Activated effector memory CD4-positive, alpha-beta T cell treated with anti-CD3 and anti-CD28 coated beads, Interleukin-2, amount 50 U/mL, for 16 hours (primary cell): ENCODE measurements at regions not wholly inside any gene's neighbourhood (a gene's known extent, or its start where the extent isn't known, plus 50 kb on each side); places are given as distances from the start of the nearest gene placed in this dataset.

ENCODE experiments used
- DNase-seq: peaks from one replicate; pipeline ENCODE4 v3.0.0-alpha.2; 2020

GRCh38 chr13:68390987-68391386 is 1160.9 kb upstream of the PCDH9 start:
- no peak for DNase-seq

GRCh38 chr13:68386808-68387207 is 1156.7 kb upstream of the PCDH9 start:
- DNase-seq: no peak

- DNase-seq: no peak
These were observed 1150.2 kb upstream of the PCDH9 start for GRCh38 chr13:68380041-68380973.

DNA sequence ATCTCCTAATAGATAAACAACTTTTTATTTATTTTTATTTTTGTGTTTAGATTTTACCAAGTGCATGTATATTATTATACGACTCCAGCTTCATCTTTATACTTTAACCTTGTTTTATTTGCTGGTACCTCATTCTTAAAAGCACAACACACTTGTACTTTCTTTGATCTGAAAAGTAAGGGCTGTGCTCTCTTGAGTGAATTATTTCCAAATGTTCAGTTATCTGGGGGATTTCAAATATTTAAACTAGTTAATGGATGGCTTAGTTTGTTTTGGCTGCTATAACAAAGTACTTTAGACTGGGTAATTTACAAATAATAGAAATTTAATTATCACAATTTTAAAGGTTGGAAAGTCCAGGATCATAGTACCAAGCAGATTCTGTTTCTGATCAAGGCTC is 1148.2 kb upstream of the PCDH9 start:
- DNase-seq: no peak

DNA sequence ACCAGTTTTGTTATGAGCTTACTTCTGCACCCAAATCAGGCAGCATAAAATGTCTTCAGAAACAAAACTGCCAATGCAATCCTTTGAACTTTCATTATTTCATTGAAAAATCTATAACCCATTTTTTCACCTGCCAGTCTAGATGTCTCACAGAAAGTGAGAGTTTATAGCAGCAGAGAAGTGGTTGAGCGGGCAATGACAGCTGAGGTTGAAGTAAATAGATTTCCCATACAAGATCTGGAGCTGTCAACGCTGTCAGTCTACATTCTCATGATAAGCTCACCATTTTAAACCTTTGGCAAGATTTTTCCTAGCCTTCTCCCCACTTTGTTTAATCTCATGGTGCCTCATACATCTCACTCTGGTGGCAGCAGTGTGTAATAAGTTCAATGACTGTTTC is 1144.9 kb upstream of the PCDH9 start:
- no peak for DNase-seq

- no peak for DNase-seq
These were observed 1139.6 kb upstream of the PCDH9 start for GRCh38 chr13:68369739-68370138.

GRCh38 chr13:68368922-68369321 is 1138.8 kb upstream of the PCDH9 start:
- DNase-seq: no peak

GRCh38 chr13:68359105-68359504 is 1129.0 kb upstream of the PCDH9 start:
- no peak for DNase-seq

GRCh38 chr13:68358294-68358705 is 1128.2 kb upstream of the PCDH9 start:
- DNase-seq: no peak

GRCh38 chr13:68350554-68350953 is 1120.4 kb upstream of the PCDH9 start:
- no peak for DNase-seq

DNA sequence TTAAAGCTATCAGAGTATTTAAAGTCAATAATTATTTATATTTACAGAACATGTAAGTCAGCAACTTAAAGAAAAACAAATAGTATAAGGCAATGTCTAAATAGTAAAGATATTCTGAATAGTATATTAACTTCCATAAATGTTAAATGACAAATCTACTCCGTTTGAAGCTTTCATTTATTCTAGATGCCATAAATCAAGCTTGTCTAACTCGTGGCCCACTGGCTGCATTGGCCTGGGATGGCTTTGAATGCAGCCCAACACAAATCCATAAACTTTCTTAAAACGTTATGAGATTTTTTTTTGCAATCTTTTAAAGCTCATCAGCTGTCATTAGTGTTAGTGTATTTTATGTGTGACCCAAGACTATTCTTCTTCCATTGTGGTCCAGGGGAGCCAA is 1117.1 kb upstream of the PCDH9 start:
- no peak for DNase-seq

- DNase-seq: no peak
These were observed 1115.9 kb upstream of the PCDH9 start for GRCh38 chr13:68345963-68346531.

- DNase-seq: no peak
These were observed 1093.0 kb upstream of the PCDH9 start for GRCh38 chr13:68323124-68323523.

- no peak for DNase-seq
These were observed 1089.2 kb upstream of the PCDH9 start for GRCh38 chr13:68319384-68319783.

- no peak for DNase-seq
These were observed 1074.3 kb upstream of the PCDH9 start for GRCh38 chr13:68304286-68304893.

- no peak for DNase-seq
These were observed 1063.5 kb upstream of the PCDH9 start for GRCh38 chr13:68293631-68294030.

DNA sequence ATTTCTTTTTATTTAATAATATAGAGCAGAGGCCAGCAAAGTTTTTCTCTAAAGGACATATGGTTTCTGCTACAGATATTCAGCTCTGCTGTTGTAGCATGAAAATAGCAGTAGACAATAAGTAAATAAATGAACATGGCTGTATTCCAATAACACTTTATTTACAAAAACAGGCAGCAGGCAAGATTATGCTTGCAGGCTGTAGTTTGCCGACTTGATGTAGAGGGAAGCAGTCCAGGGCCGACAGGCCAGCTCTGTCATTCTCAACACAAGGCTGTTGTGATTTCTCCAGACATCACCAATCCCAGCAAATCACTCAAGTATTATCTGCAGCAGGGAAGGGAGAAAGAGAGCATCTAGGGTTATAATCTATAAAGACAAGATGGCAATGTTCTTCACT is 1062.5 kb upstream of the PCDH9 start:
- no peak for DNase-seq

DNA sequence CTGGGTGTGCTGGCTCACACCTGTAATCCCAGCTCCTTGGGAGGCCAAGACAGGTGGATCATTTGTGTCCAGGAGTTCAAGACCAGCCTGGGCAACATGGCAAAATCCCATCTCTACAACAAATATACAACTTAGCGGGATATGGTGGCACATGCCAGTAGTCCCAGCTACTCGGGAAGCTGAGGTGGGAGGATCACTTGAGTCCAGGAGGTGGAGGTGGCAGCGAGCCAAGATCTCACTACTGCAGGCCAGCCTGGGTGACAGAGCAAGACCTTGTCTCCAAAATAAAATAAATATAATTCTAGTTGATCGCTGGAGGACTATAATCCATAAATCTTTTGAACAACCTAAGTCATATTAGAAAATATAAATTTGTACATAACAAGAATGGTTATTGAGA is 1061.5 kb upstream of the PCDH9 start:
- DNase-seq: no peak

DNA sequence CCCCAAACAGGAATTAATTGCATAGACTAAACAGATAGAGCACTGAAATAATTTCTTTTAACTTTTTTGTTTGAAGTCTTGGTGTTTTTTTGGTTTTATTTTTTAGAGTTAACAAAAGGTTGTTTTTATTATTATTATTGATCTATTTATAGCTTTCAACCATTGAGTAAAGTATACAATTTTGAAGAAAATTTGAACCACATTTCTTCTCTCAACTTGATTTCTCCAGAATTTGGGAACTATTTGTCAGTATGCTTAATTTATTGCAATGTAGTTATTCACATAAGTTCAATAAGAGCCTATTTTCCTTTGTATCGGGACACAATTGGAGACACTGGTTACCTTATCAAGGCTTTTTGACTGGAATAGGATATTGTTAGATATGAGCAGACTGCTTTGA is 1045.6 kb upstream of the PCDH9 start:
- DNase-seq: no peak

GRCh38 chr13:68272652-68273051 is 1042.5 kb upstream of the PCDH9 start:
- no peak for DNase-seq

DNA sequence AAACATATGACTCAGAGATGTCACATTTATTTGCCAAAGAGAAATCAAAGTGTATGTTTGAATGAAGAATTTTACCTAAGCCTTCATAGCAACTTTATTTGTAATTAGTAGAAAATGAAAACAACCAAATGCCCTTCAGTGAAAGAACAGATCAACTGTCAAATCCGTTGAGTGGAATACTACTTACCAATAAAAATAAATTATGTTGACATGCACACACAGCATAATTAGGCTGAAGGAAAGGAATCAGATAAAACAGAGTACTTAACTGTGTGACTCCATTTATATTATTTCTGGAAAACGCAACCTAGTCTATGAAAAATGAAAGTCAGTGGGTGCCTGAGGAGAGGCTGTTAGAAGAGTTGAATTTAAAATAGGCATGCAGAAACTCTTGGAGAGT is 1034.6 kb upstream of the PCDH9 start:
- no peak for DNase-seq

- DNase-seq: no peak
These were observed 1031.0 kb upstream of the PCDH9 start for GRCh38 chr13:68261105-68261504.

DNA sequence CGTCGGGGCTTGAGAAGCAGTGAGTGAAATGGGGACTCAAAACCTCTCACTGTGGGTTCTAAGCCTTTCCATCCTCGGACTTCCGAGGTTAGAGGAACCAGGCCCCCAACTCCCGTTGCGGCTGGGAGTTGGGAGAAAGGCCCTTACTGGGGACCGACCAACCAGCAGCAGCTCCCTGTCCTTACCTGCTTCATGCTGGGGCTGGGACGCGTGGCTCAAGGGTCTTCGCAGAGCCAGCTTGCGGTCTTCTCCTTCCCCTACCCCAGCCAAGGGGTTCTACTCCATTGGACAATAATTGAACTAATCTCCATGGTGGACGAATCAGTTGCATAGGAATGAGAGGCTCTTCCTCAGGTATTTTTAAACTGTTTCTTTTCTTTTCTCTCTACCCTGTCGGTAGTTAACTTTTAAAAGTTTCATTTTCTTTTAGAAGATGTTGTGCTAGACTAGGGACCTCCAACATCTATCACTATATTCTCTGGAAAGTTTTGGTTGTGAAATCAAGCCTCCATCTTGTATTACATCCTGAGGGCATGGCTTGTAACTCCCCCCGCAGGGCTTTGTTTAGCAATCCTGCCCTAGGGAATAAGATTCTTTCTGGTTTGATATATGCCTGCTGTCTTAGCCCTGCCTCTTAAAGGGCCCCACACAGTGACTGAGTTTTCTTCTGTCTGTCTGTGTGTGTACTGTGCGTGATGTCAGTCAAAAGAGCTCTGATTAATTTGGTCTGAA is 1027.1 kb upstream of the PCDH9 start:
- DNase-seq: no peak
